Activated CD8-positive, alpha-beta memory T cell treated with anti-CD3 and anti-CD28 coated beads for 24 hours (primary cell): ENCODE measurements at regions not wholly inside any gene's neighbourhood (a gene's known extent, or its start where the extent isn't known, plus 50 kb on each side); places are given as distances from the start of the nearest gene placed in this dataset.
"Not testable (repeated sequence)": the region's sequence is repeated elsewhere in the genome, so short reads cannot be mapped to it uniquely, and the experiment has no call there.

ENCODE experiments used
- DNase-seq: peaks from one replicate; pipeline ENCODE4 v3.0.0-alpha.2; 2020

- no peak for DNase-seq
These were observed 114.1 kb downstream of the RAB38 start for GRCh38 chr11:88061111-88061510.

- no peak for DNase-seq
These were observed 115.9 kb downstream of the RAB38 start for GRCh38 chr11:88059326-88059725.

GRCh38 chr11:88051396-88051795 lies 123.8 kb downstream of the RAB38 start:
- DNase-seq, result no peak

GRCh38 chr11:88050247-88050646 lies 125.0 kb downstream of the RAB38 start:
- no peak for DNase-seq

- DNase-seq, result not testable (repeated sequence)
These were observed 130.0 kb downstream of the RAB38 start for GRCh38 chr11:88045288-88045687.

GRCh38 chr11:88044658-88045057 lies 130.6 kb downstream of the RAB38 start:
- DNase-seq, result not testable (repeated sequence)

- no peak for DNase-seq
These were observed 132.1 kb downstream of the RAB38 start for GRCh38 chr11:88043149-88043548.

GRCh38 chr11:88042647-88043046 lies 132.6 kb downstream of the RAB38 start:
- no peak for DNase-seq

GRCh38 chr11:88042238-88042637 lies 133.0 kb downstream of the RAB38 start:
- DNase-seq, result no peak

- DNase-seq, result no peak
These were observed 133.6 kb downstream of the RAB38 start for GRCh38 chr11:88041679-88042078.

- DNase-seq, result no peak
These were observed 135.1 kb downstream of the RAB38 start for GRCh38 chr11:88040148-88040496.

- DNase-seq, result no peak
These were observed 135.6 kb downstream of the RAB38 start for GRCh38 chr11:88039476-88040147.

- no peak for DNase-seq
These were observed 137.2 kb downstream of the RAB38 start for GRCh38 chr11:88038063-88038462.

- DNase-seq, result no peak
These were observed 138.5 kb downstream of the RAB38 start for GRCh38 chr11:88036701-88037100.

- DNase-seq, result no peak
These were observed 140.0 kb downstream of the RAB38 start for GRCh38 chr11:88035271-88035670.

GRCh38 chr11:88017666-88018065 lies 157.6 kb downstream of the RAB38 start:
- no peak for DNase-seq

GRCh38 chr11:88016392-88017170 lies 158.7 kb downstream of the RAB38 start:
- peak; percentile 66 for DNase-seq

- DNase-seq, result no peak
These were observed 160.1 kb downstream of the RAB38 start for GRCh38 chr11:88015170-88015569.

- DNase-seq, result no peak
These were observed 161.7 kb downstream of the RAB38 start for GRCh38 chr11:88013508-88014065.

- DNase-seq, result no peak
These were observed 162.8 kb downstream of the RAB38 start for GRCh38 chr11:88012456-88012855.

- DNase-seq, result no peak
These were observed 199.2 kb downstream of the RAB38 start for GRCh38 chr11:87976009-87976408.

GRCh38 chr11:87974797-87975196 lies 200.4 kb downstream of the RAB38 start:
- DNase-seq, result no peak

- no peak for DNase-seq
These were observed 203.1 kb downstream of the RAB38 start for GRCh38 chr11:87972133-87972532.

GRCh38 chr11:87971354-87971753 lies 203.9 kb downstream of the RAB38 start:
- no peak for DNase-seq
